Trophoblast cell (in vitro differentiated cells and primary cell): ENCODE measurements at regions not wholly inside any gene's neighbourhood (a gene's known extent, or its start where the extent isn't known, plus 50 kb on each side); places are given as distances from the start of the nearest gene placed in this dataset.

Experiments
- DNase-seq, 2 donors: peaks; one replicate each; pipeline ENCODE4 v3.0.0-alpha.2; 2016
- H2AFZ ChIP-seq: 2 replicates; pipeline ENCODE4 v1.6.1; 2013; ENCODE audit warnings: low read length, moderate library complexity, mild to moderate bottlenecking; ENCODE audit not compliant: insufficient read depth, poor library complexity
- H2AK5ac ChIP-seq: 2 replicates; pipeline ENCODE4 v1.6.1; 2013; ENCODE audit warnings: mild to moderate bottlenecking, low read length
- H2BK120ac ChIP-seq: 2 replicates; pipeline ENCODE4 v1.6.1; 2013; ENCODE audit warnings: low read length, mild to moderate bottlenecking, moderate library complexity; ENCODE audit not compliant: insufficient read depth, poor library complexity
- H2BK12ac ChIP-seq: 2 replicates; pipeline ENCODE4 v1.6.1; 2013; ENCODE audit warnings: mild to moderate bottlenecking, low read length, moderate library complexity
- H2BK5ac ChIP-seq: 2 replicates; pipeline ENCODE4 v1.6.1; 2013; ENCODE audit warnings: low read length, low read depth, moderate library complexity, mild to moderate bottlenecking; ENCODE audit not compliant: poor library complexity
- H3K14ac ChIP-seq: 2 replicates; pipeline ENCODE4 v1.6.1; 2013; ENCODE audit warnings: mild to moderate bottlenecking, low read length
- H3K18ac ChIP-seq: 2 replicates; pipeline ENCODE4 v1.6.1; 2013; ENCODE audit warnings: mild to moderate bottlenecking, low read length
- H3K23ac ChIP-seq: 2 replicates; pipeline ENCODE4 v1.6.1; 2013; ENCODE audit warnings: low read length
- H3K27ac ChIP-seq: 2 replicates; pipeline ENCODE4 v1.5.1; 2013; ENCODE audit warnings: low read depth, mild to moderate bottlenecking, inconsistent platforms, low read length, moderate library complexity
- H3K27me3 ChIP-seq: 2 replicates; pipeline ENCODE4 v1.6.1; 2013; ENCODE audit warnings: inconsistent platforms, mild to moderate bottlenecking, low read length, moderate library complexity; ENCODE audit not compliant: insufficient read depth
- H3K36me3 ChIP-seq, 2 experiments: 1 replicate in 1 of 2; 2 replicates in 1 of 2; pipeline ENCODE4 v1.6.1; 2013; ENCODE audit warnings: low read length in 2 of 2, mild to moderate bottlenecking in 2 of 2, moderate library complexity in 1 of 2; ENCODE audit not compliant: insufficient read depth in 2 of 2, control insufficient read depth in 1 of 2
- H3K4ac ChIP-seq: 2 replicates; pipeline ENCODE4 v1.6.1; 2013; ENCODE audit warnings: low read depth, mild to moderate bottlenecking, low read length, moderate library complexity
- H3K4me1 ChIP-seq, 2 experiments: 1 replicate in 1 of 2; 2 replicates in 1 of 2; pipeline ENCODE4 v1.6.1; 2013; ENCODE audit warnings: low read length in 2 of 2, mild to moderate bottlenecking in 2 of 2, moderate library complexity in 1 of 2; ENCODE audit not compliant: insufficient read depth in 2 of 2, control insufficient read depth in 1 of 2
- H3K4me2 ChIP-seq: 2 replicates; pipeline ENCODE4 v1.6.1; 2013; ENCODE audit warnings: inconsistent platforms, mild to moderate bottlenecking, low read length, moderate library complexity
- H3K4me3 ChIP-seq: 2 replicates; pipeline ENCODE4 v1.5.1; 2013; ENCODE audit warnings: mild to moderate bottlenecking, low read depth, low read length, inconsistent platforms
- H3K79me1 ChIP-seq: one replicate; pipeline ENCODE4 v1.6.1; 2013; ENCODE audit warnings: low read length
- H3K79me2 ChIP-seq: 2 replicates; pipeline ENCODE4 v1.6.1; 2013; ENCODE audit warnings: low read length, mild to moderate bottlenecking; ENCODE audit not compliant: control insufficient read depth, insufficient read depth, poor library complexity
- H3K9ac ChIP-seq: 2 replicates; pipeline ENCODE4 v1.6.1; 2013; ENCODE audit warnings: mild to moderate bottlenecking, low read length
- H3K9me3 ChIP-seq: 2 replicates; pipeline ENCODE4 v1.6.1; 2013; ENCODE audit warnings: low read depth, mild to moderate bottlenecking, control low read depth, inconsistent platforms, low read length; ENCODE audit not compliant: insufficient read depth
- H4K12ac ChIP-seq: 2 replicates; pipeline ENCODE4 v1.6.1; 2013; ENCODE audit warnings: low read depth, mild to moderate bottlenecking, low read length, moderate library complexity
- H4K8ac ChIP-seq: 2 replicates; pipeline ENCODE4 v1.6.1; 2013; ENCODE audit warnings: low read depth, mild to moderate bottlenecking, low read length, moderate library complexity
- H4K91ac ChIP-seq: one replicate; pipeline ENCODE4 v1.6.1; 2013; ENCODE audit warnings: low read depth, mild to moderate bottlenecking, low read length, moderate library complexity
- WGBS: extraction: QIAGEN DNeasy Blood & Tissue Kit; methylation state at CpG from one replicate; pipeline ENCODE4 v1.1.7; 2013; ENCODE audit warnings: missing lambda C conversion rate; ENCODE audit not compliant: insufficient read length, insufficient coverage; ENCODE audit errors: extremely low coverage; 5-methylcytosine and 5-hydroxymethylcytosine counted together

- Histone ChIP-seq H3K27ac (no peak overlapping the region), H2BK12ac (no peak overlapping the region), H4K8ac (no peak overlapping the region)
Observed at GRCh38 chrX:7261672-7262332, 113.8 kb upstream of the PUDP start.

DNA sequence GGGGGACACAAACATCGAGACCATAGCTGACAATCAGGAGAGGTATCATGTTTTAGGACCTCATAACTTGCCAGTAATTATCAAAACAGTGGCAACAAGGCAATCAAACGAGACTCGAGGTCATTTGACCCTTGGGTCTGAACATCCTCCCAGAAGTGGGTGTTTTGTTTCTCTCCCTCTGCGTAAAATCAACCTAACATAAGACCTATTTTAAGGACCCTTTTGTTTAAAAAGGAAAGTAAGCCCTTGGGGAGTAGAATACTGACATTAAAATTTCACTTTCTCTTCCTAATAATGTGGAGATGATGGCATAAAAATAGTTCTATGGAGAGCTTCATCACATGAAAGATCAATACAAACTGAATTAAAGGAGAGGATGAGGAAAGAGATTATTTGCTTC is 106.2 kb upstream of the PUDP start:
- Histone ChIP-seq H3K9me3 (no peaks in the 10 kb centered on the region), H4K91ac (no peak overlapping the region), H3K4me1 (peaks cover 2 to 6% of the 10 kb centered on the region in 2 experiments), H2BK5ac (no peak overlapping the region), H2AK5ac (no peak overlapping the region), H3K18ac (no peak overlapping the region), H3K23ac (no peak overlapping the region), H3K79me1 (no peaks in the 10 kb centered on the region), H4K8ac (no peak overlapping the region), H3K4me2 (no peak overlapping the region), H3K27me3 (no peaks in the 10 kb centered on the region), H3K14ac (no peak overlapping the region), H3K4ac (no peak overlapping the region), H3K79me2 (no peaks in the 10 kb centered on the region), H3K36me3 (peaks cover 6 to 8% of the 10 kb centered on the region in 2 experiments), H4K12ac (no peak overlapping the region), H3K9ac (no peak overlapping the region), H3K27ac (no peak overlapping the region), H2BK120ac (no peak overlapping the region), H2BK12ac (no peak overlapping the region), H3K4me3 (no peak overlapping the region), H2AFZ (no peak overlapping the region)
- WGBS: no CpG with 5 or more reads among the region's 4 CpGs
- DNase-seq: no peak

More at GRCh38 chrX:7261672-7262332, 113.8 kb upstream of the PUDP start:
- no peak overlapping the region for H2BK120ac ChIP-seq
- no peak overlapping the region for H3K4me2 ChIP-seq
- no peak overlapping the region for H2BK5ac ChIP-seq
- no peak overlapping the region for H3K4me3 ChIP-seq
- no peak for DNase-seq
- no peak overlapping the region for H3K9ac ChIP-seq
- H4K91ac ChIP-seq: no peak overlapping the region
- H4K12ac ChIP-seq: no peak overlapping the region
- H3K4me1 ChIP-seq: no peaks in the 10 kb centered on the region
- H3K18ac ChIP-seq: no peak overlapping the region
- no peak overlapping the region for H3K23ac ChIP-seq
- H3K9me3 ChIP-seq: no peaks in the 10 kb centered on the region
- no peak overlapping the region for H2AK5ac ChIP-seq
- WGBS: no CpG with 5 or more reads among the region's 5 CpGs
- no peaks in the 10 kb centered on the region for H3K27me3 ChIP-seq
- H3K79me1 ChIP-seq: no peaks in the 10 kb centered on the region
- H3K36me3 ChIP-seq: peaks cover 5% of the 10 kb centered on the region in 2 experiments
- no peaks in the 10 kb centered on the region for H3K79me2 ChIP-seq
- H2AFZ ChIP-seq: no peak overlapping the region
- H3K14ac ChIP-seq: no peak overlapping the region
- no peak overlapping the region for H3K4ac ChIP-seq

DNA sequence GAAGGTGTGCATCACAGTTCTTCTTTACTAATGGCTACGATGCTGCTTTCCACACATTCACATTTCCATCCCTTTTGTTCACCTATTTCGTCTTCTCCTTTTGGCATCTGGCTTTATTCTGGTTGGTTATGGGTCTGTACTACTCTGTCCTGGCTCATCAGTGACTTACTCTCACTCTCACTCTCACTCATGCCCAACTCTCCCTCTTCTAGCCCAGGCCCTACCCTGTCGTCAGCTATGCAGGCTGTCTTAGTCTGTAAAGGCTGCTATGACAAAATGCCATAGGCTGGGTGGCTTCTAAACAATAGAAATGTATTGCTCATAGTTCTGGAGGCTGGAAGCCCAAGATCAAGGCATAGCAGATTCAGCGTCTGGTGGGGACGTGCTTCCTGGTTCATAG is 105.6 kb upstream of the PUDP start:
- no peak overlapping the region for H3K27ac ChIP-seq
- H3K27me3 ChIP-seq: no peaks in the 10 kb centered on the region
- H3K14ac ChIP-seq: no peak overlapping the region
- H3K9ac ChIP-seq: no peak overlapping the region
- no peaks in the 10 kb centered on the region for H3K79me1 ChIP-seq
- no peak overlapping the region for H2AFZ ChIP-seq
- H2BK5ac ChIP-seq: no peak overlapping the region
- H3K23ac ChIP-seq: no peak overlapping the region
- H3K36me3 ChIP-seq: peaks cover 6 to 7% of the 10 kb centered on the region in 2 experiments
- no peak overlapping the region for H2BK12ac ChIP-seq
- H3K18ac ChIP-seq: no peak overlapping the region
- H4K12ac ChIP-seq: no peak overlapping the region
- H2BK120ac ChIP-seq: no peak overlapping the region
- peaks cover 2 to 6% of the 10 kb centered on the region in 2 experiments for H3K4me1 ChIP-seq
- no peak for DNase-seq
- no peak overlapping the region for H3K4me2 ChIP-seq
- H2AK5ac ChIP-seq: no peak overlapping the region
- no peak overlapping the region for H4K8ac ChIP-seq
- H3K9me3 ChIP-seq: no peaks in the 10 kb centered on the region
- no peak overlapping the region for H3K4ac ChIP-seq
- no peak overlapping the region for H3K4me3 ChIP-seq
- no CpG with 5 or more reads among the region's 5 CpGs for WGBS
- H4K91ac ChIP-seq: no peak overlapping the region
- no peaks in the 10 kb centered on the region for H3K79me2 ChIP-seq

DNA sequence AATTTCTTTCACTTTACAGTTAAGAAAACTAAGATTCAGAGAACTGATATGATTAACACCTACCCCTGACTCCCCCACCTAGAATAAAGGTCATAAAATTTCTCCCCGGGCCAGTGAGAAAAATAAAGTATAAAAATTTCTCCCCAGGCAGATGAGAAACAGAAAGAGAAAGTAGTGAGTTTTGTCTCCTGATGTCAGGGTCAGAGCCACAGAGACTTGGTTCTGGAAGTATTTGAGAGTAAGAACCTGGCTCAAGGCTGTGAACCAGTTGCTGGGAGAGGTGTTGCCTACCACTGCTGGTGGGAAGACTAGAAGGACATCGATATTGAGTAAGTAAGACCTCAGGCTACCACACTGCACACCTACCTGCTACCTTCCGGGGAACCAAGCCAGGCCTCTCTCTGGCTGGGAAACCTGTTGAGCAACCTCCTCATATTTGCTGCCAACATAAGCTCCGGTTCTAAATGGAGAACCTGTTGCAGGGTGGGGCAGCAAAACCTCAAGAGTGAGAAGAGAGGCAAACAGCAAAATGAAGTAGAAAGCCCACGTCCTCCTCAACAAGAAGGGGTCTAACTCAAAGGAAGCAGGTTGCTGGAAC is 104.2 kb upstream of the PUDP start:
- Histone ChIP-seq H3K23ac (no peak overlapping the region), H2AFZ (no peak overlapping the region), H3K4me2 (no peak overlapping the region), H3K4me1 (peaks cover 2 to 6% of the 10 kb centered on the region in 2 experiments), H3K79me2 (no peaks in the 10 kb centered on the region), H3K14ac (no peak overlapping the region), H2BK120ac (no peak overlapping the region), H3K27ac (no peak overlapping the region), H4K8ac (no peak overlapping the region), H4K12ac (no peak overlapping the region), H2BK5ac (no peak overlapping the region), H3K9me3 (no peaks in the 10 kb centered on the region), H2AK5ac (no peak overlapping the region), H3K4ac (no peak overlapping the region), H3K27me3 (no peaks in the 10 kb centered on the region), H2BK12ac (no peak overlapping the region), H3K4me3 (no peak overlapping the region), H3K36me3 (peaks cover 3 to 7% of the 10 kb centered on the region in 2 experiments), H3K9ac (no peak overlapping the region), H3K18ac (no peak overlapping the region), H3K79me1 (no peaks in the 10 kb centered on the region), H4K91ac (no peak overlapping the region)
- WGBS: no CpG with 5 or more reads among the region's 5 CpGs
- DNase-seq: peak; percentile 31 to 56
